ENCODE measurements at regions not wholly inside any gene's neighbourhood (a gene's known extent, or its start where the extent isn't known, plus 50 kb on each side); places are given as distances from the start of the nearest gene placed in this dataset.

GRCh38 chr7:113431406-113431805 lies 313.1 kb upstream of the SMIM30 start:
- H3K4me2 ChIP-seq (ENCODE audit: low read length, poor library complexity, severe bottlenecking) = peak overlapping the region; percentile 9
- H3K4me3 ChIP-seq (ENCODE audit: insufficient read depth in 1 of 2, low read depth in 1 of 2, low read length in 2 of 2) = no peak overlapping the region
- no peak overlapping the region for H2AFZ ChIP-seq (ENCODE audit: low read depth, low read length)
- no peak overlapping the region for H3K9ac ChIP-seq (ENCODE audit: low read length)
- WGBS = 83% methylated on average over 3 of the region's 4 CpGs
- no peaks in the 10 kb centered on the region for H3K9me3 ChIP-seq (ENCODE audit: control insufficient read depth, low read length)
- H3K18ac ChIP-seq (ENCODE audit: low read depth in 1 of 2, low read length in 2 of 2) = no peak overlapping the region
- no peak overlapping the region for H2BK120ac ChIP-seq (ENCODE audit: low read depth, low read length)
- H2BK12ac ChIP-seq (ENCODE audit: low read length in 2 of 2) = no peak overlapping the region
- H3K36me3 ChIP-seq (ENCODE audit: control insufficient read depth in 1 of 2, insufficient read depth in 2 of 2, low read depth in 1 of 2, low read length in 2 of 2) = no peaks in the 10 kb centered on the region
- no peak overlapping the region for H3K4ac ChIP-seq (ENCODE audit: low read depth in 1 of 2, low read length in 2 of 2)
- no peak overlapping the region for H2BK5ac ChIP-seq (ENCODE audit: low read depth, low read length, poor library complexity, severe bottlenecking)
- H3K27me3 ChIP-seq (ENCODE audit: control insufficient read depth in 1 of 2, insufficient read depth in 1 of 2, low read length in 2 of 2) = no peaks in the 10 kb centered on the region
- no peak overlapping the region for H3K23ac ChIP-seq (ENCODE audit: low read length in 2 of 2)
- no peak overlapping the region for H4K91ac ChIP-seq (ENCODE audit: low read length)
- DNase-seq = no peak
- H3K4me1 ChIP-seq (ENCODE audit: control insufficient read depth, insufficient read depth, low read depth, low read length) = no peaks in the 10 kb centered on the region
- H3K14ac ChIP-seq (ENCODE audit: low read length in 2 of 2) = no peak overlapping the region
- no peaks in the 10 kb centered on the region for H3K79me1 ChIP-seq (replicated peaks; ENCODE audit: low read length, poor library complexity, severe bottlenecking)
- no peak overlapping the region for H4K8ac ChIP-seq (ENCODE audit: low read length)
- no peak overlapping the region for H2AK5ac ChIP-seq (ENCODE audit: low read length, severe bottlenecking)
- no peak overlapping the region for H3K27ac ChIP-seq (ENCODE audit: low read length, poor library complexity, severe bottlenecking)
- no peak overlapping the region for H2BK15ac ChIP-seq (ENCODE audit: low read depth, poor library complexity, severe bottlenecking)

GRCh38 chr7:113424185-113424817 lies 305.9 kb upstream of the SMIM30 start:
- H2BK12ac ChIP-seq (ENCODE audit: low read length in 2 of 2) = no peak overlapping the region
- H3K79me1 ChIP-seq (replicated peaks; ENCODE audit: low read length, poor library complexity, severe bottlenecking) = no peaks in the 10 kb centered on the region
- H3K4me3 ChIP-seq (ENCODE audit: insufficient read depth in 1 of 2, low read depth in 1 of 2, low read length in 2 of 2) = no peak overlapping the region
- WGBS = 66% methylated on average over 5 of the region's 6 CpGs
- no peak overlapping the region for H4K8ac ChIP-seq (ENCODE audit: low read length)
- no peak overlapping the region for H2BK15ac ChIP-seq (ENCODE audit: low read depth, poor library complexity, severe bottlenecking)
- H3K9me3 ChIP-seq (ENCODE audit: control insufficient read depth, low read length) = no peaks in the 10 kb centered on the region
- H3K4me1 ChIP-seq (ENCODE audit: control insufficient read depth, insufficient read depth, low read depth, low read length) = no peaks in the 10 kb centered on the region
- H3K27ac ChIP-seq (ENCODE audit: low read length, poor library complexity, severe bottlenecking) = no peak overlapping the region
- H2AFZ ChIP-seq (ENCODE audit: low read depth, low read length) = no peak overlapping the region
- no peak overlapping the region for H3K14ac ChIP-seq (ENCODE audit: low read length in 2 of 2)
- no peak overlapping the region for H3K9ac ChIP-seq (ENCODE audit: low read length)
- no peaks in the 10 kb centered on the region for H3K36me3 ChIP-seq (ENCODE audit: control insufficient read depth in 1 of 2, insufficient read depth in 2 of 2, low read depth in 1 of 2, low read length in 2 of 2)
- H3K27me3 ChIP-seq (ENCODE audit: control insufficient read depth in 1 of 2, insufficient read depth in 1 of 2, low read length in 2 of 2) = no peaks in the 10 kb centered on the region
- no peak overlapping the region for H2AK5ac ChIP-seq (ENCODE audit: low read length, severe bottlenecking)
- no peak overlapping the region for H3K18ac ChIP-seq (ENCODE audit: low read depth in 1 of 2, low read length in 2 of 2)
- no peak overlapping the region for H2BK120ac ChIP-seq (ENCODE audit: low read depth, low read length)
- H3K4ac ChIP-seq (ENCODE audit: low read depth in 1 of 2, low read length in 2 of 2) = no peak overlapping the region
- no peak overlapping the region for H4K91ac ChIP-seq (ENCODE audit: low read length)
- H3K4me2 ChIP-seq (ENCODE audit: low read length, poor library complexity, severe bottlenecking) = no peak overlapping the region
- no peak for DNase-seq
- no peak overlapping the region for H2BK5ac ChIP-seq (ENCODE audit: low read depth, low read length, poor library complexity, severe bottlenecking)
- no peak overlapping the region for H3K23ac ChIP-seq (ENCODE audit: low read length in 2 of 2)

DNA sequence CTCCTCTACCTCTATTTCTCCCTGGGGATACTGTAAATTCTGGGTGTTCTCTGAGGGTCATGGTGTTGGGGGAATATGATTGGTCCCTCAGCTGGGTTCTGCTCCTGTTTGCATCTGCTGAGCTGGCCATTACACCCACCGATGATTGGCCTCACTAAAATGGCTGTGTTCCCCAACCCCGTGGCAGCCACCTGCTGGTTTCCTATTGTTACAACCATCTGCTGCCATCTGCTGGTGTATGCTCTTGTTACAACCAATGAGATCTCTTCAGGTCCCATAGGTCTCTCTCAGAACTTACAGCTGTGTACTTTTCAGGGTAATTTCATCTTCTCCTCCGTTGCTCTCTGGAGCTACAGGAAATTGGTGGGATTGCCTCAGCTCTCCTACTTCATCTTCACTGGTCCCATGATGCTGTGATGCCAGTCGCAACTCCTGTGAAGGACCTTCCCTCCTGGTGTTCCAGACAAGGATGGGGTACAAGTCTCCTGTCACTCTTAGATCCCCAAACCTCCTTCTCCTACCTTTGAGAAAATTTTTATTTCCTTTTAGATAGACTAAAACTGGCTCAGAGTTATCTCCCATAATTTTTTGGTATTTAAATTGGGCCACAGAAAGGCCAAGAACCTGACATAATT lies 303.5 kb upstream of the SMIM30 start:
- 8% methylated on average over 4 of the region's 4 CpGs for WGBS
- no peak overlapping the region for H4K8ac ChIP-seq (ENCODE audit: low read length)
- H3K9me3 ChIP-seq (ENCODE audit: control insufficient read depth, low read length) = no peaks in the 10 kb centered on the region
- no peak overlapping the region for H3K4me3 ChIP-seq (ENCODE audit: insufficient read depth in 1 of 2, low read depth in 1 of 2, low read length in 2 of 2)
- DNase-seq = peak; percentile 78
- no peaks in the 10 kb centered on the region for H3K79me1 ChIP-seq (replicated peaks; ENCODE audit: low read length, poor library complexity, severe bottlenecking)
- H2BK12ac ChIP-seq (ENCODE audit: low read length in 2 of 2) = no peak overlapping the region
- H2BK15ac ChIP-seq (ENCODE audit: low read depth, poor library complexity, severe bottlenecking) = no peak overlapping the region
- H3K4me1 ChIP-seq (ENCODE audit: control insufficient read depth, insufficient read depth, low read depth, low read length) = no peaks in the 10 kb centered on the region
- H2BK120ac ChIP-seq (ENCODE audit: low read depth, low read length) = no peak overlapping the region
- no peak overlapping the region for H2AFZ ChIP-seq (ENCODE audit: low read depth, low read length)
- H3K18ac ChIP-seq (ENCODE audit: low read depth in 1 of 2, low read length in 2 of 2) = no peak overlapping the region
- H3K4me2 ChIP-seq (ENCODE audit: low read length, poor library complexity, severe bottlenecking) = no peak overlapping the region
- no peak overlapping the region for H3K9ac ChIP-seq (ENCODE audit: low read length)
- H2BK5ac ChIP-seq (ENCODE audit: low read depth, low read length, poor library complexity, severe bottlenecking) = no peak overlapping the region
- no peak overlapping the region for H2AK5ac ChIP-seq (ENCODE audit: low read length, severe bottlenecking)
- no peak overlapping the region for H3K27ac ChIP-seq (ENCODE audit: low read length, poor library complexity, severe bottlenecking)
- no peak overlapping the region for H3K4ac ChIP-seq (ENCODE audit: low read depth in 1 of 2, low read length in 2 of 2)
- no peak overlapping the region for H3K14ac ChIP-seq (ENCODE audit: low read length in 2 of 2)
- no peaks in the 10 kb centered on the region for H3K27me3 ChIP-seq (ENCODE audit: control insufficient read depth in 1 of 2, insufficient read depth in 1 of 2, low read length in 2 of 2)
- no peaks in the 10 kb centered on the region for H3K36me3 ChIP-seq (ENCODE audit: control insufficient read depth in 1 of 2, insufficient read depth in 2 of 2, low read depth in 1 of 2, low read length in 2 of 2)
- no peak overlapping the region for H3K23ac ChIP-seq (ENCODE audit: low read length in 2 of 2)
- no peak overlapping the region for H4K91ac ChIP-seq (ENCODE audit: low read length)

DNA sequence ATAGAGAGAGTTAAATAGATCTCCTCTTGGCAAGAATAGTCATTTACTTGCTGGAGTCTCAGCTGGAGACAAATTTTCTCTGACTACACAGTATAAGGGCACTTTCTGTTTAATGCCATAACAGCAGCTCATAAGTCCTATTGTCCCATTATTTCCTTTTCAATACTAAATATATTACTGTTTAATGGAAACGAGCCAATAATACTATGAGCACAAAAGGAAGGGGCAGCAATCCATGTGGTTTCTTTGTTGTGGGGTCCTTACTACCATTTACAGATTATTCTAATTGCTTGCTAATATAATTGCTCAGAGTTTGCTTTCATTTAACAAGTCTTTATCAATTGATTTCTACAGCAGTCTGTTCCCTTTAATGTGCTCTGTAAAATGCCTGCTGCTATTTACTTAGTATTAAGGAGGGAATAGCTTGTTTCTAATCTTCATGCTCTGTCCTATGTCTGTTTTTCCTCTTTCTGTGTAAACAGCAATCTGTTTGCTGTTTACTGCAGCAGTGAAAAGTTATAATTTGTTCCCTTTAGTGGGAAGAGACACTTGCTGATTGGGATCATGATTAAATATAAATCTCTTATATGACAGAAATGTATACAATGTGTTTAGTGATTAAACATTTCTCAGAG lies 296.2 kb upstream of the SMIM30 start:
- H3K9me3 ChIP-seq (ENCODE audit: control insufficient read depth, low read length) = no peaks in the 10 kb centered on the region
- H4K8ac ChIP-seq (ENCODE audit: low read length) = no peak overlapping the region
- no peak overlapping the region for H3K14ac ChIP-seq (ENCODE audit: low read length in 2 of 2)
- WGBS = no CpG with 5 or more reads among the region's 1 CpG
- H3K27me3 ChIP-seq (ENCODE audit: control insufficient read depth in 1 of 2, insufficient read depth in 1 of 2, low read length in 2 of 2) = no peaks in the 10 kb centered on the region
- H2BK15ac ChIP-seq (ENCODE audit: low read depth, poor library complexity, severe bottlenecking) = no peak overlapping the region
- no peak overlapping the region for H3K18ac ChIP-seq (ENCODE audit: low read depth in 1 of 2, low read length in 2 of 2)
- no peak overlapping the region for H2AK5ac ChIP-seq (ENCODE audit: low read length, severe bottlenecking)
- no peak overlapping the region for H3K4ac ChIP-seq (ENCODE audit: low read depth in 1 of 2, low read length in 2 of 2)
- no peak overlapping the region for H4K91ac ChIP-seq (ENCODE audit: low read length)
- H3K79me1 ChIP-seq (replicated peaks; ENCODE audit: low read length, poor library complexity, severe bottlenecking) = no peaks in the 10 kb centered on the region
- H3K9ac ChIP-seq (ENCODE audit: low read length) = no peak overlapping the region
- DNase-seq = no peak
- no peak overlapping the region for H2BK12ac ChIP-seq (ENCODE audit: low read length in 2 of 2)
- H3K4me1 ChIP-seq (ENCODE audit: control insufficient read depth, insufficient read depth, low read depth, low read length) = no peaks in the 10 kb centered on the region
- H3K4me2 ChIP-seq (ENCODE audit: low read length, poor library complexity, severe bottlenecking) = no peak overlapping the region
- H3K36me3 ChIP-seq (ENCODE audit: control insufficient read depth in 1 of 2, insufficient read depth in 2 of 2, low read depth in 1 of 2, low read length in 2 of 2) = no peaks in the 10 kb centered on the region
- no peak overlapping the region for H2BK120ac ChIP-seq (ENCODE audit: low read depth, low read length)
- no peak overlapping the region for H3K27ac ChIP-seq (ENCODE audit: low read length, poor library complexity, severe bottlenecking)
- H3K23ac ChIP-seq (ENCODE audit: low read length in 2 of 2) = no peak overlapping the region
- H2BK5ac ChIP-seq (ENCODE audit: low read depth, low read length, poor library complexity, severe bottlenecking) = no peak overlapping the region
- H2AFZ ChIP-seq (ENCODE audit: low read depth, low read length) = no peak overlapping the region
- H3K4me3 ChIP-seq (ENCODE audit: insufficient read depth in 1 of 2, low read depth in 1 of 2, low read length in 2 of 2) = no peak overlapping the region
